Vagina (tissue), 2 donors: ENCODE measurements at regions not wholly inside any gene's neighbourhood (a gene's known extent, or its start where the extent isn't known, plus 50 kb on each side); places are given as distances from the start of the nearest gene placed in this dataset.

Source experiments
- POLR2A ChIP-seq, 2 donors: fragments of 450-650 bp; IDR thresholded peaks; one replicate each; pipeline ENCODE4 v1.6.1; 2017; ENCODE audit warnings: antibody characterized with exemption in 2 of 2, mild to moderate bottlenecking in 2 of 2, moderate library complexity in 2 of 2
- POLR2AphosphoS5 ChIP-seq, 2 donors: sonication (generic); formaldehyde crosslinking; IDR thresholded peaks; one replicate each; pipeline ENCODE4 v1.9.0; 2017; ENCODE audit warnings: antibody characterized with exemption in 2 of 2, mild to moderate bottlenecking in 2 of 2, low read depth in 1 of 2; ENCODE audit not compliant: insufficient read depth in 1 of 2
- TF ChIP-seq, protein P1 (sequence below), 3 experiments: fragments of 450-650 bp in 2 of 3; fragments of 200-600 bp in 1 of 3; sonication (generic) in 1 of 3; IDR thresholded peaks; one replicate each; pipeline ENCODE4 v1.5.1; 2017 to 2019; ENCODE audit warnings: antibody characterized with exemption in 3 of 3, mild to moderate bottlenecking in 2 of 3, moderate library complexity in 2 of 3

DNA sequence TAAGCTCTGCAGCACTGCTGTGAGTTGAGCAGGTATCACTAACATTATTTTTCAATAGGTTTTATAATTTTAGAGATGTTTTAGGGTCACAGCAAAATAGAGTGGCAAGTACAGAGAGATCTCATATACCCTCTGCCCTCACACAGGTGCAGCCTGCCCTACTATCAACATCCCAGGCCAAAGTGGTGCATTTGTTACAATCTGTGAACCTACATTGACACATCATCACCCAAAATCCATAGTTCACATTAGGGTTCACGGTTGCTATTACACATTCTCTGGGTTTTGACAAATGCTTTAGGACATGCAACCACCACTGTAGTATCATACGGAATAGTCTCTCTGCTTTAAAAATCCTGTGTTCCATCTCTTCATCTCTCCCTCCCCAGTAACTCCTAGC, 173.1 kb downstream of the DHX15 start:
- TF ChIP-seq, protein P1, sequence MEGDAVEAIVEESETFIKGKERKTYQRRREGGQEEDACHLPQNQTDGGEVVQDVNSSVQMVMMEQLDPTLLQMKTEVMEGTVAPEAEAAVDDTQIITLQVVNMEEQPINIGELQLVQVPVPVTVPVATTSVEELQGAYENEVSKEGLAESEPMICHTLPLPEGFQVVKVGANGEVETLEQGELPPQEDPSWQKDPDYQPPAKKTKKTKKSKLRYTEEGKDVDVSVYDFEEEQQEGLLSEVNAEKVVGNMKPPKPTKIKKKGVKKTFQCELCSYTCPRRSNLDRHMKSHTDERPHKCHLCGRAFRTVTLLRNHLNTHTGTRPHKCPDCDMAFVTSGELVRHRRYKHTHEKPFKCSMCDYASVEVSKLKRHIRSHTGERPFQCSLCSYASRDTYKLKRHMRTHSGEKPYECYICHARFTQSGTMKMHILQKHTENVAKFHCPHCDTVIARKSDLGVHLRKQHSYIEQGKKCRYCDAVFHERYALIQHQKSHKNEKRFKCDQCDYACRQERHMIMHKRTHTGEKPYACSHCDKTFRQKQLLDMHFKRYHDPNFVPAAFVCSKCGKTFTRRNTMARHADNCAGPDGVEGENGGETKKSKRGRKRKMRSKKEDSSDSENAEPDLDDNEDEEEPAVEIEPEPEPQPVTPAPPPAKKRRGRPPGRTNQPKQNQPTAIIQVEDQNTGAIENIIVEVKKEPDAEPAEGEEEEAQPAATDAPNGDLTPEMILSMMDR (IDR thresholded peaks at IDR 0.05), result no peak
- TF ChIP-seq POLR2A (IDR thresholded peaks at IDR 0.05), result no peak
- TF ChIP-seq POLR2AphosphoS5 (IDR thresholded peaks at IDR 0.05; ENCODE audit: insufficient read depth in 1 of 2, low read depth in 1 of 2), result no peak
